K562 (cell line): ENCODE measurements at regions not wholly inside any gene's neighbourhood (a gene's known extent, or its start where the extent isn't known, plus 50 kb on each side); places are given as distances from the start of the nearest gene placed in this dataset.

Experiments used
- ARID3A ChIP-seq: IDR thresholded peaks from 2 replicates; pipeline ENCODE4 v1.6.1; 2012; ENCODE audit warnings: low read depth, low read length, improper control_type of control experiment, borderline replicate concordance
- C11orf30 ChIP-seq: fragments of 450-650 bp; IDR thresholded peaks from 2 replicates; pipeline ENCODE4 v1.6.1; 2016; ENCODE audit warnings: low read depth, mild to moderate bottlenecking
- CEBPG ChIP-seq, 3 experiments: fragments of 200-800 bp in 1 of 3; sonication (Bioruptor generic) in 1 of 3; sonication (generic) in 1 of 3; formaldehyde crosslinking in 1 of 3; IDR thresholded peaks in 2 of 3; conservative IDR thresholded peaks in 1 of 3; 2 replicates each; pipeline versions ENCODE4 v1.6.1 to v1.8.0; 2016 to 2022; ENCODE audit warnings: missing compliant biosample characterization in 2 of 3, missing genetic modification characterization in 2 of 3, mild to moderate bottlenecking in 1 of 3, missing genetic modification reagents in 1 of 3
- HNRNPUL1 ChIP-seq: fragments of 200-400 bp; formaldehyde crosslinking; IDR thresholded peaks from 2 replicates; pipeline ENCODE4 v1.6.1; 2017; ENCODE audit warnings: low read length
- JUND ChIP-seq, 2 experiments: IDR thresholded peaks; 2 replicates in 1 of 2; 3 replicates in 1 of 2; pipeline ENCODE4 v1.6.1; 2011; ENCODE audit warnings: borderline replicate concordance in 2 of 2, low read depth in 2 of 2, low read length in 2 of 2, improper control_type of control experiment in 1 of 2, missing biosample characterization in 1 of 2, missing genetic modification characterization in 1 of 2, missing genetic modification reagents in 1 of 2
- MAZ ChIP-seq, 2 experiments: fragments of 450-650 bp in 1 of 2; sonication (generic) in 1 of 2; formaldehyde crosslinking; IDR thresholded peaks in 1 of 2; conservative IDR thresholded peaks in 1 of 2; 2 replicates each; pipeline versions ENCODE4 v1.4.0 to v1.5.0; 2020; ENCODE audit warnings: mild to moderate bottlenecking in 1 of 2, missing genetic modification reagents in 1 of 2
- MNT ChIP-seq, 2 experiments: fragments of 450-650 bp; conservative IDR thresholded peaks; 2 replicates each; pipeline ENCODE4 v1.6.1; 2017; ENCODE audit warnings: mild to moderate bottlenecking in 2 of 2, moderate library complexity in 2 of 2
- NEUROD1 ChIP-seq: fragments of 150-350 bp; IDR thresholded peaks from 2 replicates; pipeline ENCODE4 v1.6.1; 2014; ENCODE audit warnings: borderline replicate concordance, low read length, low read depth; ENCODE audit not compliant: partially characterized antibody
- RAD21 ChIP-seq, 2 experiments: fragments of 250-450 bp in 1 of 2; fragments of 450-650 bp in 1 of 2; sonication (Bioruptor Pico) in 1 of 2; formaldehyde crosslinking in 1 of 2; IDR thresholded peaks in 1 of 2; conservative IDR thresholded peaks in 1 of 2; 2 replicates each; pipeline versions ENCODE4 v1.4.0 to v1.8.0; 2020 to 2022; ENCODE audit warnings: mild to moderate bottlenecking in 2 of 2, moderate library complexity in 1 of 2
- RBM22 ChIP-seq: fragments of 200-400 bp; formaldehyde crosslinking; IDR thresholded peaks from 2 replicates; pipeline ENCODE4 v1.6.1; 2018; ENCODE audit warnings: low read length, low read depth; ENCODE audit not compliant: poor library complexity, severe bottlenecking
- RBM34 ChIP-seq: fragments of 200-400 bp; formaldehyde crosslinking; IDR thresholded peaks from 2 replicates; pipeline ENCODE4 v1.6.1; 2018; ENCODE audit warnings: low read length, borderline replicate concordance; ENCODE audit not compliant: insufficient read depth
- RCOR1 ChIP-seq, 2 experiments: IDR thresholded peaks; 2 replicates each; pipeline ENCODE4 v1.6.1; 2012; ENCODE audit warnings: low read depth in 2 of 2, low read length in 2 of 2, borderline replicate concordance in 1 of 2, improper control_type of control experiment in 1 of 2
- SMC3 ChIP-seq: conservative IDR thresholded peaks from 2 replicates; pipeline ENCODE4 v1.6.1; 2011; ENCODE audit warnings: low read depth, low read length, improper control_type of control experiment; ENCODE audit not compliant: insufficient read depth
- STAG1 ChIP-seq: sonication (generic); formaldehyde crosslinking; IDR thresholded peaks from 2 replicates; pipeline ENCODE4 v1.5.0; 2020; ENCODE audit warnings: missing genetic modification reagents, borderline replicate concordance
- STAT5B ChIP-seq: fragments of 250-450 bp; sonication (Bioruptor Pico); IDR thresholded peaks from 2 replicates; pipeline ENCODE4 v1.8.0; 2021; ENCODE audit warnings: mild to moderate bottlenecking, inconsistent platforms
- TEAD4 ChIP-seq, 2 experiments: sonication (generic) in 1 of 2; formaldehyde crosslinking in 1 of 2; IDR thresholded peaks; 2 replicates each; pipeline versions ENCODE4 v1.6.1 to v1.8.0; 2012 to 2022; ENCODE audit warnings: borderline replicate concordance in 1 of 2, inconsistent platforms in 1 of 2, low read length in 1 of 2, mild to moderate bottlenecking in 1 of 2, missing genetic modification reagents in 1 of 2
- U2AF1 ChIP-seq: fragments of 200-400 bp; formaldehyde crosslinking; optimal IDR thresholded peaks from 2 replicates; pipeline ENCODE3; 2017; ENCODE audit warnings: mild to moderate bottlenecking, low read depth, low read length, moderate library complexity
- WHSC1 ChIP-seq: IDR thresholded peaks from one replicate; pipeline ENCODE4 v1.6.1; 2012; ENCODE audit warnings: low read length, control low read depth, inconsistent platforms
- XRCC3 ChIP-seq: fragments of 450-650 bp; IDR thresholded peaks from 2 replicates; pipeline ENCODE4 v1.6.1; 2017; ENCODE audit warnings: mild to moderate bottlenecking, moderate library complexity
- ZNF217 ChIP-seq: sonication (generic); formaldehyde crosslinking; IDR thresholded peaks from 2 replicates; pipeline ENCODE4 v1.8.0; 2022; ENCODE audit warnings: mild to moderate bottlenecking, missing genetic modification reagents
- ZNF263 ChIP-seq: sonication (generic); formaldehyde crosslinking; IDR thresholded peaks from 2 replicates; pipeline ENCODE4 v1.8.0; 2022; ENCODE audit warnings: mild to moderate bottlenecking, missing genetic modification reagents, borderline replicate concordance
- TF ChIP-seq, protein P1 (sequence below), 2 experiments: fragments of 450-650 bp in 1 of 2; sonication (generic) in 1 of 2; formaldehyde crosslinking in 1 of 2; IDR thresholded peaks in 1 of 2; conservative IDR thresholded peaks in 1 of 2; 2 replicates each; pipeline versions ENCODE4 v1.6.1 to v1.8.1; 2016 to 2023; ENCODE audit warnings: mild to moderate bottlenecking in 2 of 2, moderate library complexity in 2 of 2, inconsistent platforms in 1 of 2, missing genetic modification reagents in 1 of 2

GRCh38 chr3:182683453-182683852, 109.9 kb upstream of the ATP11B start (continued):
- TF ChIP-seq SMC3 (peak; percentile 87), XRCC3 (no peak), RCOR1 (IDR thresholded peaks at IDR 0.05; ENCODE audit: borderline replicate concordance in 1 of 2, low read depth in 2 of 2, low read length in 2 of 2) (peak in 1 of 2 experiments; percentile 32; a peak in 1 of 4 replicates), JUND (IDR thresholded peaks at IDR 0.05; ENCODE audit: borderline replicate concordance, low read depth, low read length) (peak; percentile 8; the same call in 1 of the 2 replicates), JUND (tag; IDR thresholded peaks at IDR 0.05; ENCODE audit: borderline replicate concordance, low read depth, low read length) (no peak), HNRNPUL1 (no peak), CEBPG (CRISPR knock-in tag; IDR thresholded peaks at IDR 0.05) (no peak), CEBPG (tag; conservative IDR thresholded peaks at IDR 0.05 in 1 of 2, IDR thresholded peaks at IDR 0.05 in 1 of 2) (no peak), U2AF1 (no peak), RBM34 (no peak), C11orf30 (no peak), ZNF217 (CRISPR knock-in tag) (no peak), STAG1 (peak; percentile 49; the same call in 1 of the 2 replicates), WHSC1 (no peak), NEUROD1 (no peak), MNT (conservative IDR thresholded peaks at IDR 0.05) (no peak), MAZ (CRISPR knock-in tag; conservative IDR thresholded peaks at IDR 0.05 in 1 of 2, IDR thresholded peaks at IDR 0.05 in 1 of 2) (0 out of 4 replicates have a peak, but pooled peaks of 1 of the 2 experiments have one; percentile 26), STAT5B (no peak), ARID3A (no peak), TEAD4 (IDR thresholded peaks at IDR 0.05; ENCODE audit: low read length) (0 out of 2 replicates have a peak, but pooled peaks have one; percentile 7), TEAD4 (CRISPR knock-in tag; IDR thresholded peaks at IDR 0.05; ENCODE audit: borderline replicate concordance) (no peak), RAD21 (CRISPR knock-in tag; conservative IDR thresholded peaks at IDR 0.05 in 1 of 2, IDR thresholded peaks at IDR 0.05 in 1 of 2) (peak; percentile 85 to 93), ZNF263 (CRISPR knock-in tag) (no peak), RBM22 (no peak)
- TF ChIP-seq, protein P1, sequence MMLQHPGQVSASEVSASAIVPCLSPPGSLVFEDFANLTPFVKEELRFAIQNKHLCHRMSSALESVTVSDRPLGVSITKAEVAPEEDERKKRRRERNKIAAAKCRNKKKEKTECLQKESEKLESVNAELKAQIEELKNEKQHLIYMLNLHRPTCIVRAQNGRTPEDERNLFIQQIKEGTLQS (IDR thresholded peaks at IDR 0.05) = no peak
- TF ChIP-seq, protein P1 (CRISPR knock-in tag; conservative IDR thresholded peaks at IDR 0.05) = no peak
